HCT116 (cell line): ENCODE measurements at regions not wholly inside any gene's neighbourhood (a gene's known extent, or its start where the extent isn't known, plus 50 kb on each side); places are given as distances from the start of the nearest gene placed in this dataset.

ENCODE experiments used
- ATAC-seq: fragments of 200-7000 bp; cut with Tn5 transposase; 2 replicates; pipeline ENCODE4 v1.9.1; 2020; ENCODE audit warnings: mild to moderate bottlenecking, moderate library complexity
- BruUV-seq: library from RNA; stranded (reverse); fragments of 400-500 nt; replicated peaks from 2 replicates; lab custom pipeline; 2021; lab: Mats Ljungman, UMichigan
- CTCF ChIA-PET: fragments of 300-600 bp; sonication (Branson Sonifier 250); formaldehyde crosslinking; loops from one replicate; lab custom pipeline; 2021; ENCODE audit warnings: antibody characterized with exemption; lab: Charles Lee
- POLR2A ChIA-PET: fragments of 300-600, 350-600 bp; sonication (Branson Sonifier 250); formaldehyde crosslinking; loops from one replicate; lab custom pipeline; 2021; ENCODE audit warnings: antibody characterized with exemption; lab: Charles Lee
- RAD21 ChIA-PET, 2 experiments: fragments of 300-600 bp; sonication (Branson Sonifier 250); formaldehyde crosslinking; loops; one replicate each; lab custom pipeline; 2023; ENCODE audit warnings: low total read pairs in 2 of 2; ENCODE audit not compliant: uncharacterized antibody in 2 of 2, unreplicated experiment in 2 of 2, low non-redundant PET in 1 of 2; lab: Charles Lee
- DNase-seq: peaks from one replicate; pipeline ENCODE4 v3.0.0-alpha.2; 2010; ENCODE audit warnings: low read depth, low spot score
- H2AFZ ChIP-seq: fragments of 200-600 bp; shearing (Covaris generic), sonication (generic); 2 replicates; pipeline ENCODE4 v1.6.1; 2017; ENCODE audit warnings: low read depth, mixed run types, mixed read lengths, antibody characterized with exemption, low read length; ENCODE audit not compliant: poor library complexity, severe bottlenecking
- H3K27ac ChIP-seq: 2 replicates; pipeline ENCODE4 v1.5.1; 2012; ENCODE audit warnings: low read depth, low read length
- H3K27me3 ChIP-seq: fragments of 200-600 bp; sonication (generic); 2 replicates; pipeline ENCODE4 v1.6.1; 2016; ENCODE audit warnings: mixed run types, low read length, mixed read lengths; ENCODE audit not compliant: insufficient read depth
- H3K36me3 ChIP-seq, 2 experiments: fragments of 200-500 bp in 1 of 2; fragments of 200-600 bp in 1 of 2; sonication (Bioruptor generic) in 1 of 2; sonication (generic) in 1 of 2; 2 replicates each; pipeline versions ENCODE4 v1.5.1 to v1.6.1; 2014 to 2016; ENCODE audit warnings: low read length in 2 of 2, inconsistent platforms in 1 of 2, mixed read lengths in 1 of 2, mixed run types in 1 of 2; ENCODE audit not compliant: insufficient read depth in 2 of 2, control insufficient read depth in 1 of 2
- H3K4me1 ChIP-seq, 2 experiments: fragments of 200-600 bp in 1 of 2; sonication (generic) in 1 of 2; 2 replicates each; pipeline versions ENCODE4 v1.5.1 to v1.6.1; 2012 to 2017; ENCODE audit warnings: low read length in 2 of 2, inconsistent platforms in 1 of 2, mild to moderate bottlenecking in 1 of 2, mixed read lengths in 1 of 2, mixed run types in 1 of 2, moderate library complexity in 1 of 2; ENCODE audit not compliant: insufficient read depth in 2 of 2, control insufficient read depth in 1 of 2
- H3K4me2 ChIP-seq: fragments of 200-600 bp; sonication (generic); 2 replicates; pipeline ENCODE4 v1.6.1; 2017; ENCODE audit warnings: mixed run types, low read length, mixed read lengths
- H3K4me3 ChIP-seq, 2 experiments: fragments of 200-600 bp in 1 of 2; sonication (generic) in 1 of 2; replicated peaks in 1 of 2; 2 replicates each; pipeline ENCODE4 v1.5.1; 2011 to 2016; ENCODE audit warnings: low read length in 2 of 2, control low read depth in 1 of 2, low read depth in 1 of 2, mild to moderate bottlenecking in 1 of 2, mixed read lengths in 1 of 2, mixed run types in 1 of 2
- H3K79me2 ChIP-seq: fragments of 200-600 bp; sonication (generic); 2 replicates; pipeline ENCODE4 v1.6.1; 2017; ENCODE audit warnings: mild to moderate bottlenecking, mixed run types, low read length, moderate library complexity, mixed read lengths; ENCODE audit not compliant: insufficient read depth
- H3K9ac ChIP-seq: fragments of 200-600 bp; sonication (generic); 2 replicates; pipeline ENCODE4 v1.6.1; 2016; ENCODE audit warnings: low read length, mixed read lengths
- H3K9me2 ChIP-seq: fragments of 200-600 bp; sonication (generic), shearing (Covaris generic); 2 replicates; pipeline ENCODE4 v1.6.1; 2017; ENCODE audit warnings: mixed run types, mild to moderate bottlenecking, moderate library complexity; ENCODE audit not compliant: insufficient read depth
- H3K9me3 ChIP-seq, 2 experiments: fragments of 200-500 bp in 1 of 2; fragments of 200-600 bp in 1 of 2; sonication (Bioruptor generic) in 1 of 2; sonication (generic) in 1 of 2; 2 replicates each; pipeline ENCODE4 v1.6.1; 2014 to 2017; ENCODE audit warnings: low read length in 2 of 2, mixed read lengths in 2 of 2, inconsistent platforms in 1 of 2, low read depth in 1 of 2, mild to moderate bottlenecking in 1 of 2, mixed run types in 1 of 2, moderate library complexity in 1 of 2; ENCODE audit not compliant: control insufficient read depth in 1 of 2, insufficient read depth in 1 of 2
- H4K20me1 ChIP-seq: fragments of 200-600 bp; sonication (generic), shearing (Covaris generic); 2 replicates; pipeline ENCODE4 v1.6.1; 2017; ENCODE audit warnings: mixed run types, mild to moderate bottlenecking, moderate library complexity; ENCODE audit not compliant: insufficient read depth
- ATF3 ChIP-seq: IDR thresholded peaks from 2 replicates; pipeline ENCODE4 v1.6.1; 2012
- CBX3 ChIP-seq: IDR thresholded peaks from 2 replicates; pipeline ENCODE4 v1.6.1; 2012; ENCODE audit warnings: low read depth
- CEBPB ChIP-seq: IDR thresholded peaks from 2 replicates; pipeline ENCODE4 v1.6.1; 2012; ENCODE audit warnings: low read depth
- EGR1 ChIP-seq: IDR thresholded peaks from 2 replicates; pipeline ENCODE4 v1.6.1; 2012; ENCODE audit warnings: low read depth
- EZH2 ChIP-seq: fragments of 200-600 bp; sonication (generic); IDR thresholded peaks from 2 replicates; pipeline ENCODE4 v1.6.1; 2017; ENCODE audit warnings: antibody characterized with exemption, mixed run types
- EZH2phosphoT487 ChIP-seq: fragments of 200-600 bp; IDR thresholded peaks from 2 replicates; pipeline ENCODE4 v1.6.1; 2018; ENCODE audit warnings: antibody characterized with exemption, borderline replicate concordance
- FOSL1 ChIP-seq: IDR thresholded peaks from 2 replicates; pipeline ENCODE4 v1.6.1; 2012; ENCODE audit warnings: low read depth
- JUND ChIP-seq: IDR thresholded peaks from 2 replicates; pipeline ENCODE4 v1.6.1; 2012
- POLR2A ChIP-seq: IDR thresholded peaks from 2 replicates; pipeline ENCODE4 v1.7.0; 2011; ENCODE audit warnings: borderline replicate concordance; ENCODE audit not compliant: insufficient read depth, insufficient read length; ENCODE audit errors: extremely low read depth
- POLR2AphosphoS5 ChIP-seq: IDR thresholded peaks from 2 replicates; pipeline ENCODE4 v1.6.1; 2011; ENCODE audit warnings: mild to moderate bottlenecking, low read depth, low read length, moderate library complexity
- SP1 ChIP-seq: IDR thresholded peaks from 2 replicates; pipeline ENCODE4 v1.6.1; 2012; ENCODE audit warnings: low read depth
- SRF ChIP-seq: IDR thresholded peaks from 2 replicates; pipeline ENCODE4 v1.6.1; 2012; ENCODE audit warnings: low read depth
- TCF7L2 ChIP-seq: IDR thresholded peaks from 2 replicates; pipeline ENCODE4 v1.7.0; 2011; ENCODE audit warnings: borderline replicate concordance, inconsistent platforms; ENCODE audit not compliant: insufficient read depth, insufficient read length; ENCODE audit errors: extremely low read depth
- YY1 ChIP-seq: IDR thresholded peaks from 2 replicates; pipeline ENCODE4 v1.6.1; 2011; ENCODE audit warnings: low read length, low read depth, moderate library complexity, mild to moderate bottlenecking; ENCODE audit not compliant: insufficient replicate concordance; ENCODE audit errors: extremely low read depth
- ZFX ChIP-seq: fragments of 450-650 bp; IDR thresholded peaks from 2 replicates; pipeline ENCODE4 v1.6.1; 2017
- ZNF274 ChIP-seq: fragments of 200-500 bp; sonication (Bioruptor generic); IDR thresholded peaks from 2 replicates; pipeline ENCODE4 v1.6.1; 2014; ENCODE audit warnings: mild to moderate bottlenecking, low read depth, low read length, inconsistent platforms
- intact Hi-C: fragments of 100-400 bp; cut with micrococcal nuclease; formaldehyde crosslinking; loops from 2 replicates; pipeline ENCODE4 v1.10.0; 2022
- TF ChIP-seq, protein P1 (sequence below): IDR thresholded peaks from 2 replicates; pipeline ENCODE4 v1.6.1; 2012
- TF ChIP-seq, protein P2 (sequence below), 3 experiments: fragments of 200-600 bp in 1 of 3; sonication (generic) in 1 of 3; IDR thresholded peaks in 2 of 3; conservative IDR thresholded peaks in 1 of 3; 2 replicates each; pipeline ENCODE4 v1.5.1; 2012 to 2017; ENCODE audit warnings: low read depth in 2 of 3, low read length in 2 of 3, antibody characterized with exemption in 1 of 3, borderline replicate concordance in 1 of 3, control low read depth in 1 of 3, mild to moderate bottlenecking in 1 of 3, mixed read lengths in 1 of 3, mixed run types in 1 of 3, moderate library complexity in 1 of 3; ENCODE audit not compliant: insufficient read depth in 1 of 3
- TF ChIP-seq, protein P3 (sequence below): IDR thresholded peaks from 2 replicates; pipeline ENCODE4 v1.6.1; 2011; ENCODE audit warnings: mild to moderate bottlenecking, low read length, moderate library complexity; ENCODE audit not compliant: insufficient replicate concordance; ENCODE audit errors: extremely low read depth

GRCh38 chr22:27666272-27666997 lies 135.1 kb downstream of the MN1 start:
- Histone ChIP-seq H3K9ac (no peak overlapping the region), H3K36me3 (no peaks in the 10 kb centered on the region), H4K20me1 (no peaks in the 10 kb centered on the region), H3K4me3 (no peak overlapping the region), H3K79me2 (no peaks in the 10 kb centered on the region), H2AFZ (no peak overlapping the region), H3K27me3 (no peaks in the 10 kb centered on the region), H3K9me2 (no peaks in the 10 kb centered on the region), H3K9me3 (peaks cover 0 to 4% of the 10 kb centered on the region in 2 experiments; a peak in 1 of 4 replicates), H3K4me1 (peaks cover 24 to 37% of the 10 kb centered on the region in 2 experiments), H3K4me2 (no peak overlapping the region), H3K27ac (no peak overlapping the region)
- RAD21 ChIA-PET, result interaction anchor here in 1 of 2 experiments (0.7 kb wide), 1 partner anchor 282 kb away, joined by 4 read pairs; no protein-coding TSS in a partner anchor
- ATAC-seq, result no peak
- POLR2A ChIA-PET, result interaction anchor here (0.9 kb wide), 1 partner anchor 40 kb away, joined by 3 read pairs; no protein-coding TSS in a partner anchor
- no TSS peak for BruUV-seq
- CTCF ChIA-PET, result no interaction called here
- DNase-seq, result no peak
- TF ChIP-seq CEBPB, result no peak
- TF ChIP-seq SP1, result no peak
- no peak for TF ChIP-seq YY1
- no peak for TF ChIP-seq JUND
- TF ChIP-seq CBX3, result no peak
- TF ChIP-seq FOSL1, result no peak
- TF ChIP-seq EZH2phosphoT487, result no peak
- TF ChIP-seq, protein P1, sequence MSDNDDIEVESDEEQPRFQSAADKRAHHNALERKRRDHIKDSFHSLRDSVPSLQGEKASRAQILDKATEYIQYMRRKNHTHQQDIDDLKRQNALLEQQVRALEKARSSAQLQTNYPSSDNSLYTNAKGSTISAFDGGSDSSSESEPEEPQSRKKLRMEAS, result no peak
- TF ChIP-seq SRF, result no peak
- TF ChIP-seq TCF7L2, result no peak
- TF ChIP-seq ZNF274, result no peak
- TF ChIP-seq POLR2A, result no peak
- no peak for TF ChIP-seq ATF3
- TF ChIP-seq POLR2AphosphoS5, result no peak
- no peak for TF ChIP-seq ZFX
- TF ChIP-seq, protein P2, sequence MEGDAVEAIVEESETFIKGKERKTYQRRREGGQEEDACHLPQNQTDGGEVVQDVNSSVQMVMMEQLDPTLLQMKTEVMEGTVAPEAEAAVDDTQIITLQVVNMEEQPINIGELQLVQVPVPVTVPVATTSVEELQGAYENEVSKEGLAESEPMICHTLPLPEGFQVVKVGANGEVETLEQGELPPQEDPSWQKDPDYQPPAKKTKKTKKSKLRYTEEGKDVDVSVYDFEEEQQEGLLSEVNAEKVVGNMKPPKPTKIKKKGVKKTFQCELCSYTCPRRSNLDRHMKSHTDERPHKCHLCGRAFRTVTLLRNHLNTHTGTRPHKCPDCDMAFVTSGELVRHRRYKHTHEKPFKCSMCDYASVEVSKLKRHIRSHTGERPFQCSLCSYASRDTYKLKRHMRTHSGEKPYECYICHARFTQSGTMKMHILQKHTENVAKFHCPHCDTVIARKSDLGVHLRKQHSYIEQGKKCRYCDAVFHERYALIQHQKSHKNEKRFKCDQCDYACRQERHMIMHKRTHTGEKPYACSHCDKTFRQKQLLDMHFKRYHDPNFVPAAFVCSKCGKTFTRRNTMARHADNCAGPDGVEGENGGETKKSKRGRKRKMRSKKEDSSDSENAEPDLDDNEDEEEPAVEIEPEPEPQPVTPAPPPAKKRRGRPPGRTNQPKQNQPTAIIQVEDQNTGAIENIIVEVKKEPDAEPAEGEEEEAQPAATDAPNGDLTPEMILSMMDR (IDR thresholded peaks at IDR 0.05 in 2 of 3, conservative IDR thresholded peaks at IDR 0.05 in 1 of 3; ENCODE audit: borderline replicate concordance in 1 of 3, insufficient read depth in 1 of 3, low read depth in 2 of 3, low read length in 2 of 3), result no peak
- no peak for TF ChIP-seq EGR1
- TF ChIP-seq, protein P3, sequence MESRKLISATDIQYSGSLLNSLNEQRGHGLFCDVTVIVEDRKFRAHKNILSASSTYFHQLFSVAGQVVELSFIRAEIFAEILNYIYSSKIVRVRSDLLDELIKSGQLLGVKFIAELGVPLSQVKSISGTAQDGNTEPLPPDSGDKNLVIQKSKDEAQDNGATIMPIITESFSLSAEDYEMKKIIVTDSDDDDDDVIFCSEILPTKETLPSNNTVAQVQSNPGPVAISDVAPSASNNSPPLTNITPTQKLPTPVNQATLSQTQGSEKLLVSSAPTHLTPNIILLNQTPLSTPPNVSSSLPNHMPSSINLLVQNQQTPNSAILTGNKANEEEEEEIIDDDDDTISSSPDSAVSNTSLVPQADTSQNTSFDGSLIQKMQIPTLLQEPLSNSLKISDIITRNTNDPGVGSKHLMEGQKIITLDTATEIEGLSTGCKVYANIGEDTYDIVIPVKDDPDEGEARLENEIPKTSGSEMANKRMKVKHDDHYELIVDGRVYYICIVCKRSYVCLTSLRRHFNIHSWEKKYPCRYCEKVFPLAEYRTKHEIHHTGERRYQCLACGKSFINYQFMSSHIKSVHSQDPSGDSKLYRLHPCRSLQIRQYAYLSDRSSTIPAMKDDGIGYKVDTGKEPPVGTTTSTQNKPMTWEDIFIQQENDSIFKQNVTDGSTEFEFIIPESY, result no peak
- no peak for TF ChIP-seq EZH2
- intact Hi-C loops, result no loop called here
